Mesenteric fat pad (tissue), 1 donor: ENCODE measurements at regions not wholly inside any gene's neighbourhood (a gene's known extent, or its start where the extent isn't known, plus 50 kb on each side); places are given as distances from the start of the nearest gene placed in this dataset.

ENCODE experiments used
- DNase-seq: peaks from one replicate; pipeline ENCODE4 v3.0.0-alpha.2; 2020; ENCODE audit warnings: low spot score
- donor health status: DM: yes; HTN: yes; CAD: no.

DNA sequence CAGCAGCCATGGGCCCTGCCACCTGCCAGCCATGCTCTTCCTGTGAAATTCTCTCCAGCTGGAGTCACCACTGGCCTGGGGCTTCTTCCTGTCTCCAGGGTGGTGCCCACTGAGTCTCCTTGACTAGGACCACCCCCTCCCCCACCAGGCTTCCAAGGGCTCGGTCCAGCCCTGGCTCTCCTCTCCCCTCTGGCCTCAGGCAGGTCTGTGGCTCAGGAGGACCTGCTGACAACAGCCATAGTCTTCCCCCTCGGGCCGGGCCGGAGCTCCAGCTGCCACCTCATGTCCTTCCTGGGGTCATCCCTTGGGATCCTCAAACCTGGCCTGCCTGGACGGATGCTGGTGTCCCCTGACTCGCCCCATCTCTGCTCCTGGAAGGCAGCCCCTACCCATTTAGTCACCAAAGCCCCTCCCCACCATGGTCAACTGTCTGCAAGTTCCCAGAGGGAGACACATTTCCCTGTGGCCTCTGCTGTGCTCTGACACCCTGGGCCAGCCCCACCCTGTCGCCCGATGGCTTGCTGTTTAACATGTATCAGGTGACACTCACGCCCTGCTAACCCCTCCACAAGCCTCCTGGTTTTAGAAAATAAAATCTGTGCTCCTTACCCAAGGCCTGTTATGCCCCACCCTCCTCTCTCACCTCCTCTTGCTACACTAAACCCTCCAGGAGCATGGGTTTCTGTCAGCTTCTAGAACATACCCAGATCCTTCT, 186.2 kb downstream of the RBFOX3 start:
- no peak for DNase-seq

GRCh38 chr17:79423811-79424465, 186.9 kb downstream of the RBFOX3 start:
- DNase-seq, result no peak

GRCh38 chr17:79422236-79422635, 188.6 kb downstream of the RBFOX3 start:
- no peak for DNase-seq

- DNase-seq, result no peak
Observed at GRCh38 chr17:79420318-79421243, 190.3 kb downstream of the RBFOX3 start.

GRCh38 chr17:79417476-79417988, 193.3 kb downstream of the RBFOX3 start:
- DNase-seq, result no peak

DNA sequence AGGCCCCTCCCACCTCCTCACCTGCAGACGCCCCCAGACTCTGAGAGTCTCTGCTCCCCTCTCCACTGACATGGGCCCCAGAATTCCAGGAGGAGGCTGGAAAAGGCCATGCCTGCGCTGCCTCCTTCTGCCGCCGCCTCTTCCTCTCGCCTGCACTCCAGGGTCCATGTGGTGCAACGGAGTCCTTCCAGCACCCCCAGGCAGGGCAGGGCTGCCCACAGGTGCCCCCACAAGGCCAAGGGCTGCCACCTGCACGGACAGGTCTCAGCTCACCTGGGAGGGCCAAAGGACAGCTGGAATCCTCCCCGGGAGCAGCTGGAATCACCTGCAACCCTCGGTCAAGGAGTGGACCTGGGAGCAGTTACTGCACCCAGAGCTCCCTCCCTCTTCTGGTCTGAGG, 194.9 kb downstream of the RBFOX3 start:
- no peak for DNase-seq

DNA sequence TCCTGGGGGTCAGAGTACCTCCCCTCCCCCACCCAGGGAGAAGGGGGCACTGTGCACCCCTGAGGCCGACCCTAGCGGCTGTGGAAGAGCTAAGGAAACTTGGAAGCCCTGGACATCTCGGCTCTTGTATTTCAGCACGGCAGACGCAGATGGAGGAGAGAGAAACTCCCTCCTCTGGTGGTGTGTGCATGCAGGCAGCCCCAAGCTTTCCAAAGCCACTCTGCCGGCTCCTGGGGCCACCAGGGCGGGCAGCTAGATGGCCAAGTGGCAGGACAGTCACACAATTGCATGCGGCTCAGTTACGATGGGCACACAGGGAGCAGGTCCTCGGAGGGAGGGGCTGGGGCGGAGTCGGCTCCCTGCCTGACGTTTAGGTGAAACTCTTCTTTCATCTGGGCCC, 195.5 kb downstream of the RBFOX3 start:
- DNase-seq, result no peak

- DNase-seq, result no peak
Observed at GRCh38 chr17:79414793-79415211, 196.0 kb downstream of the RBFOX3 start.

GRCh38 chr17:79414063-79414792, 196.6 kb downstream of the RBFOX3 start:
- no peak for DNase-seq

DNA sequence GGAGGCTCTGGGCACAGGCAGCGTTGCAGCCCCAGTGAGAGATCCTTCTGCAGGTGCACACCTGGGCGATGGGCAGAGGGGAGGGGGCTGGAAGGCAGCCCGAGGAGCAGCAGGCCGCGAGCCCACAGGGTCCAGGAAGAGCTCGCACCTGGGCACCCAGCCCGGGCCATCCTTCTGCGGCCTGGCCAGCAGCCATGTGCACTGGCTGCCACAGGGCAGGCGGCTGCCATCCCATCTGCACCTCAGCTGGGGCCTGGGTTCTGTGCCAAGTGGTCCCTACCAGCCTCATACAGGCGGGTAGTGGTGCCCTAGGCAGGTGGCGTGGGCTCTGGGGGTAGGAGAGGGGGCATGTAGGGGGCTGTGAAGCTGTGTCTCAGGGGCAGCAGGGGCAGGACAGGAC, 197.2 kb downstream of the RBFOX3 start:
- DNase-seq, result no peak

DNA sequence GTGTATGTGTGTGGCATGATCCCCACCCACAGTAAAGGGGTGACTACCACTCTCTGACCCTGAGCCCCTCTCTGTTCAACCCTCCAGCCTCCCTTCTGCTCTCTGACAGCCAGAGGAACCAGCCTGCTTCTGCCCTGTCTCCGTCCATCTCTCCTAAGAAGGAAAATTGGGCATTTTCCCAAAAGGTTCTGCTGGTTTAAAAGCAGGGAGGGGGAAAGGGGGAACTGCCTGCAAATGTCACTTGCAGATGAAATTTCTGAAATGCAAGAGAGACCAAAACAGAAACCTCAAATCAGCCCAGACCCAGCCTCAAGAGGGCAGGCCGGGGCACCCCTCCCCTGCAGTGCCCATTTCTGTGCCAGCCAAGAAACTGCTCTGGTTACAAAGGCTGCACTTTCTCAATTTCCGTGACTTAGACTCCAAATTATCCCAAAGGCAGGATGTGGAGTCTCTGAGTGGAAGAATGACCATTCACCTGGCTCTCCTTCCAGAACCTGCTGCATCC, 197.9 kb downstream of the RBFOX3 start:
- DNase-seq, result no peak

DNA sequence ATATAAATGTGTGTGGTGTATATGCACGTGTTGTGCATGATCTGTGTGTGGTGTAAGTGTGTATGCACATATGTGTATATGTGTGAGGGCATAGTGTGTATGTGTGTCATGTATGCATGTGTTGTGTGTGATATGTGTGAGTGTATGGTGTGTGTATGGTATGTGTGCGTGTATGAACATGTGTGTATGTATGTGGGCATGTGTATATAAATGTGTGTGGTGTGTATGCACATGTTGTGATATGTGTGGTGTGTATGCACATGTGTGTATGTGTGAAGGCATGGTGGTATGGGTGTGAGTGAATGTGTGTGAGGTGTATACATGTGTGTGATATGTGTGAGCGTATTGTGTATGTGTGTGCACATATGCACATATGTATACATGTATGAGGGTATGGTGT, 198.7 kb downstream of the RBFOX3 start:
- DNase-seq, result no peak

GRCh38 chr17:79411419-79411818, 199.4 kb downstream of the RBFOX3 start:
- DNase-seq, result no peak

DNA sequence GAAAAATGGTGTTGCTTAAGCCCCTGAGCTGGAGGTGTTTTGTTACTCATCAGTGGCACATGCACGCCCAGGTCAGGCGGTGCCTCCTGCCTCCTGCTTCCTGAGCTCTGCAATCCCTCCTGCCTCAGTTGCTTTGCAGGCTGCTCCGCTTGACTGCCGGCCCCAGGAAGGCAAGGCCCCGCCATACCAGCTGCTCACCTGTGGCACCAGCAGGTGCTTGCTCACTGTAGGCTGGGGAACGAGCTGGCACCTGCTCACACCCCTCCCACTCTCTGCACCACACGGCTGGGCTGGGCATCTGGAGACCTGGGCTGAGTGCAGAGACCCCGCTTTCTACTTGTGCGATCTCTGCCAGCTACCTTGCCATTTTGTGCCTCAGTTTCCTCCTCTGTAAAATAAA, 200.2 kb downstream of the RBFOX3 start:
- no peak for DNase-seq

GRCh38 chr17:79408251-79408650, 202.6 kb downstream of the RBFOX3 start:
- DNase-seq, result no peak

DNA sequence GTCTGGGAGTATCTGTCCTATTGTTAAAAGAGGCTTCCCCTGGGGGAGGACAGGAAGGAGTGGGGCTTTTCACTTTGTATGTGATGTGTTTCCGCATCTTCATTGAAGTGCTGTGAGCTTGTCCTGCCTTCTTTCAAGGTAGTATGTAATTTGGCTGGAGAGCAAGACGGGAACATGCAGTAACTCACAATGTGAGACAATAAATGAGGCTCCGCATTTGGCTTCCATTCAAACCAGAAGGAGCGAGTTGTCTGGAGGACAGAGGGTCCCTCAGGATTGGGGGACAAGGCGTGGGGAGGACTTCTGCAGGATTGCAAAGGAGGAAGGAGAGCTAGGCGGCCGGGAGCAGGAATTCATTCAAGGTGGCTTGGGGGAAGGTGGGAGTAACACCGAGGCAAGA, 203.5 kb downstream of the RBFOX3 start:
- DNase-seq, result no peak

DNA sequence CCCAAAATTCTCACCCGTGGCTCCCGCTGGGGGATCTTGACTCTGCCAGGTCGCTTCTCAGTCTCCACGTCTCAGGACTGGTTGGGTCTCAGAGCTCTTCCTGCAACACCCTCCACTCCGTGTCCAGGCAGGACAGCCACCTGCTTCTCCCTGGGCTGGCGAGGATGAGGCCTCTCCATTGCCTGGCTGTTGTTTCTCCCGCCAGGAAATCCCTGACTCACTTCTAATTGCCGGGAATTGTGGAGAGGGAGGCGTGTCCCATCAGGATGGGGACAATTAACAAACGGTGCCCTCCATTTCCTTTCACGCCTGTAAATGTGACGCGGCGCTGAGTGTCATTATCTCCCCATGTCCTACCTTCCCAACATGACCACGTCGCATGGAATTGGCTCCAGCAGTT, 204.5 kb downstream of the RBFOX3 start:
- DNase-seq, result no peak

DNA sequence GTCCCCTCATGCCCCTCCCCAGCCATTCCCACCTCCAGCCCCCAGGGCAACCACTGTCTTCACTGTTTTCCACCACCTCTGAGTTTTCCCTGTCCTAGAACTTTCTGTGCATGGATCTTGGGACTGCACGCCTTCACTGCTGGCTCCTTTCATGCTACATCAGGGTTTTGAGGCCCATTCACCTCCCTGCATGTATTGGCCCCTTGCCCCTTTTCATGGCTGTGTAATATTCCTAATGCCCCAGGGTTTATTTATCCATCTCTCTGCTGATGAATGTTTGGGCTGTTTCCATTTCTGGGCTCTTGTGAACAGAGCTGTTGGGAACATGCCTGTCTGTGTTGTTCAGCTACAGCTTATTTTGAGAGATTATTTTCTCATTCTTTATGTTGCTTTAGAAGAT, 205.0 kb downstream of the RBFOX3 start:
- no peak for DNase-seq

DNA sequence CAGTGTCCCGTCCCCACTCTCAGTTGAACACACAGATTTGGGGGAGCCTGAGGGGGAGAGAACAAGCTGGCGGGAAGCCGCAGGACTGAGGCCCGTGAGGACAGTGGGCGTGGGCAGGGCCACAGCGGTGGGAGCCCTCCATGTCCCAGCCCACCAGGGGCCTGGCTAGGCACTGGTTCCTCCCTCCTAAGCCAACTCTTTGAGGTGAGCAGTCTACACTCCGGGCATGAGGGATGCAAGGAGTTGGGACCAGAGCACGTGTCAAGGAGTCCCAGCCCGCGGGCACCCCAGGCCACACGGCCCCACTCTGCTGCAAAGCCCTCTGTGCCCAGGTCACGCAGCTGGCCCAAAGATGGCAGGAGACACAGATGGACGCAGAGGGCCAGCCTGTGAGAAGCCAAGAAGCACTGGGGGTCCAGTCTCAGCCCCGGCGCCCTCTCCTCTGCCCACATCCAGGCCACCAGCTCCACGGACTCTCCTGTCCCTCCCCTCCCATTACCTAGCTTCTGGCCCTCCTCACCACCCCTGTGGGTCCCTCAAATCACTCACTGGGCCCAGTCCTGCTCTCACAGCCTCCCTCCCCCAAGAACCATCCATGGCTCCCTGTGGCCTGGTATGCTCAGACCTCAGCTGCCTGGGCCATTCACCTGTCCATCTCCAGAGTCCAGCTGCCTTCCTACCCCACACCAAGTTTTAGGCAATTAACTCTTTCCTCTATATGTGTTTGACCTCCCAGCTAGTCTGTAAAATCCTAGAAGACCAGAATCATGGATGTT, 206.5 kb downstream of the RBFOX3 start:
- no peak for DNase-seq
